ENCODE measurements at regions not wholly inside any gene's neighbourhood (a gene's known extent, or its start where the extent isn't known, plus 50 kb on each side); places are given as distances from the start of the nearest gene placed in this dataset.

DNA sequence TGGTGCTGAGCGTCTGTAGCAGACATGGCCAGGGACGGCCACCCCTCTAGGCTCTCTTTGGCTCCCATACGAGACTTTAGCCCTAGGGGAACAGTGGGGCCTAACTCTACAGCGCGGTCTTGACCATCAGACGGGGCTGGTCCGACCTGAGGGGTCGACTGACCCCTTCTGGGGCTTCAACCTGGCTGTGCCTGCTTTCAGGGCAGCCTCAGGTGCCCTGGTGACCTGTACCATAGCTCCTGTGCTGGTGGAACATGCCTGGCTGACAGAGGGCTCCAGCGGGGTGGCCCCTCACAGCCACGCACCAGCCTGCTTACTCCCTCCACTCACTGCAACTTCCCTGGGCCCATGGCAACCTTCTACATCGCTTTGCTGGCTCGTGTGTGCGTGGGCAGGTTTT lies 423.4 kb upstream of the SEMA6A start:
- no peak for TF ChIP-seq NFRKB (IDR thresholded peaks at IDR 0.05)
- no peak for TF ChIP-seq BHLHE40 (IDR thresholded peaks at IDR 0.05; ENCODE audit: borderline replicate concordance)
- TF ChIP-seq FOXA1 (IDR thresholded peaks at IDR 0.05) = no peak
- no peak for TF ChIP-seq ARNT (IDR thresholded peaks at IDR 0.05)
- TF ChIP-seq FOXM1 (IDR thresholded peaks at IDR 0.05; ENCODE audit: borderline replicate concordance) = no peak
- TF ChIP-seq ELF4 (IDR thresholded peaks at IDR 0.05) = no peak
- TF ChIP-seq TARDBP (IDR thresholded peaks at IDR 0.05) = no peak
- TF ChIP-seq CTBP1 (IDR thresholded peaks at IDR 0.05; ENCODE audit: borderline replicate concordance) = no peak
- no peak for TF ChIP-seq ZNF384 (IDR thresholded peaks at IDR 0.05)
- TF ChIP-seq LEF1 (IDR thresholded peaks at IDR 0.05; ENCODE audit: borderline replicate concordance) = no peak
- no peak for TF ChIP-seq FOXK2 (IDR thresholded peaks at IDR 0.05)

Data from HEK293T (cell line).